ENCODE measurements at regions not wholly inside any gene's neighbourhood (a gene's known extent, or its start where the extent isn't known, plus 50 kb on each side); places are given as distances from the start of the nearest gene placed in this dataset.

- no peak for TF ChIP-seq CTCF (IDR thresholded peaks at IDR 0.05; ENCODE audit: insufficient read depth, low read length)
- no peak for DNase-seq (ENCODE audit: low read depth)
- no peak overlapping the region for H3K4me3 ChIP-seq (ENCODE audit: low read depth, low read length)
Measured at GRCh38 chr15:87686841-87687522, 569.6 kb downstream of the NTRK3 start.

- no peak for DNase-seq (ENCODE audit: low read depth)
- no peak for TF ChIP-seq CTCF (IDR thresholded peaks at IDR 0.05; ENCODE audit: insufficient read depth, low read length)
- no peak overlapping the region for H3K4me3 ChIP-seq (ENCODE audit: low read depth, low read length)
Measured at GRCh38 chr15:87686339-87686738, 570.2 kb downstream of the NTRK3 start.

GRCh38 chr15:87682527-87682926 lies 574.0 kb downstream of the NTRK3 start:
- DNase-seq (ENCODE audit: low read depth): no peak
- no peak overlapping the region for H3K4me3 ChIP-seq (ENCODE audit: low read depth, low read length)
- TF ChIP-seq CTCF (IDR thresholded peaks at IDR 0.05; ENCODE audit: insufficient read depth, low read length): no peak

- H3K4me3 ChIP-seq (ENCODE audit: low read depth, low read length): no peak overlapping the region
- no peak for DNase-seq (ENCODE audit: low read depth)
- TF ChIP-seq CTCF (IDR thresholded peaks at IDR 0.05; ENCODE audit: insufficient read depth, low read length): no peak
Measured at GRCh38 chr15:87681104-87681503, 575.4 kb downstream of the NTRK3 start.

- DNase-seq (ENCODE audit: low read depth): peak; percentile 46
- TF ChIP-seq CTCF (IDR thresholded peaks at IDR 0.05; ENCODE audit: insufficient read depth, low read length): no peak
- no peak overlapping the region for H3K4me3 ChIP-seq (ENCODE audit: low read depth, low read length)
Measured at GRCh38 chr15:87680208-87680607, 576.3 kb downstream of the NTRK3 start.

GRCh38 chr15:87675271-87675670 lies 581.3 kb downstream of the NTRK3 start:
- no peak overlapping the region for H3K4me3 ChIP-seq (ENCODE audit: low read depth, low read length)
- TF ChIP-seq CTCF (IDR thresholded peaks at IDR 0.05; ENCODE audit: insufficient read depth, low read length): no peak
- DNase-seq (ENCODE audit: low read depth): no peak

Measured in fibroblast of the aortic adventitia (primary cell).